ENCODE measurements at regions not wholly inside any gene's neighbourhood (a gene's known extent, or its start where the extent isn't known, plus 50 kb on each side); places are given as distances from the start of the nearest gene placed in this dataset.

GRCh38 chr3:184465883-184466412 is 86.1 kb downstream of the CHRD start:
- H3K36me3 Mint-ChIP-seq = no peaks in the 10 kb centered on the region
- no peak overlapping the region for H3K27ac Mint-ChIP-seq
- peaks cover 4% of the 10 kb centered on the region for H3K27me3 Mint-ChIP-seq
- no peaks in the 10 kb centered on the region for H3K9me3 Mint-ChIP-seq (ENCODE audit: low read depth)
- H3K4me3 Mint-ChIP-seq = no peak overlapping the region
- H3K4me1 Mint-ChIP-seq (ENCODE audit: low read depth) = peaks cover 4% of the 10 kb centered on the region

- no peaks in the 10 kb centered on the region for H3K9me3 Mint-ChIP-seq (ENCODE audit: low read depth)
- H3K4me3 Mint-ChIP-seq = no peak overlapping the region
- H3K27me3 Mint-ChIP-seq = peaks cover 4% of the 10 kb centered on the region
- peaks cover 6% of the 10 kb centered on the region for H3K4me1 Mint-ChIP-seq (ENCODE audit: low read depth)
- H3K27ac Mint-ChIP-seq = no peak overlapping the region
- no peaks in the 10 kb centered on the region for H3K36me3 Mint-ChIP-seq
These were observed 86.6 kb downstream of the CHRD start for GRCh38 chr3:184466413-184466960.

GRCh38 chr3:184467171-184467570 is 87.3 kb downstream of the CHRD start:
- peaks cover 8% of the 10 kb centered on the region for H3K4me1 Mint-ChIP-seq (ENCODE audit: low read depth)
- H3K36me3 Mint-ChIP-seq = no peaks in the 10 kb centered on the region
- no peak overlapping the region for H3K27ac Mint-ChIP-seq
- no peaks in the 10 kb centered on the region for H3K9me3 Mint-ChIP-seq (ENCODE audit: low read depth)
- no peak overlapping the region for H3K4me3 Mint-ChIP-seq
- peaks cover 4% of the 10 kb centered on the region for H3K27me3 Mint-ChIP-seq

GRCh38 chr3:184470551-184470950 is 90.7 kb downstream of the CHRD start:
- H3K4me3 Mint-ChIP-seq = no peak overlapping the region
- H3K36me3 Mint-ChIP-seq = no peaks in the 10 kb centered on the region
- no peak overlapping the region for H3K27ac Mint-ChIP-seq
- H3K27me3 Mint-ChIP-seq = peaks cover 14% of the 10 kb centered on the region
- H3K4me1 Mint-ChIP-seq (ENCODE audit: low read depth) = peaks cover 17% of the 10 kb centered on the region
- H3K9me3 Mint-ChIP-seq (ENCODE audit: low read depth) = no peaks in the 10 kb centered on the region

GRCh38 chr3:184471439-184471838 is 90.1 kb upstream of the EPHB3 start:
- Mint-ChIP-seq H3K4me3 (no peak overlapping the region), H3K27me3 (peaks cover 14% of the 10 kb centered on the region), H3K4me1 (ENCODE audit: low read depth) (peaks cover 17% of the 10 kb centered on the region), H3K9me3 (ENCODE audit: low read depth) (no peaks in the 10 kb centered on the region), H3K36me3 (no peaks in the 10 kb centered on the region), H3K27ac (no peak overlapping the region)

- H3K27me3 Mint-ChIP-seq = peaks cover 16% of the 10 kb centered on the region
- H3K4me3 Mint-ChIP-seq = peak overlapping the region; percentile 49
- H3K9me3 Mint-ChIP-seq (ENCODE audit: low read depth) = no peaks in the 10 kb centered on the region
- H3K27ac Mint-ChIP-seq = no peak overlapping the region
- H3K4me1 Mint-ChIP-seq (ENCODE audit: low read depth) = peaks cover 17% of the 10 kb centered on the region
- no peaks in the 10 kb centered on the region for H3K36me3 Mint-ChIP-seq
These were observed 88.7 kb upstream of the EPHB3 start for GRCh38 chr3:184472723-184473428.

- H3K9me3 Mint-ChIP-seq (ENCODE audit: low read depth) = no peaks in the 10 kb centered on the region
- H3K36me3 Mint-ChIP-seq = no peaks in the 10 kb centered on the region
- H3K4me3 Mint-ChIP-seq = no peak overlapping the region
- peaks cover 17% of the 10 kb centered on the region for H3K4me1 Mint-ChIP-seq (ENCODE audit: low read depth)
- H3K27ac Mint-ChIP-seq = no peak overlapping the region
- H3K27me3 Mint-ChIP-seq = peaks cover 20% of the 10 kb centered on the region
These were observed 86.7 kb upstream of the EPHB3 start for GRCh38 chr3:184474897-184475296.

- H3K4me3 Mint-ChIP-seq = no peak overlapping the region
- H3K36me3 Mint-ChIP-seq = no peaks in the 10 kb centered on the region
- H3K27ac Mint-ChIP-seq = no peak overlapping the region
- peaks cover 6% of the 10 kb centered on the region for H3K4me1 Mint-ChIP-seq (ENCODE audit: low read depth)
- H3K9me3 Mint-ChIP-seq (ENCODE audit: low read depth) = no peaks in the 10 kb centered on the region
- peaks cover 22% of the 10 kb centered on the region for H3K27me3 Mint-ChIP-seq
These were observed 83.6 kb upstream of the EPHB3 start for GRCh38 chr3:184477940-184478339.

- H3K4me1 Mint-ChIP-seq (ENCODE audit: low read depth) = no peaks in the 10 kb centered on the region
- no peak overlapping the region for H3K4me3 Mint-ChIP-seq
- H3K36me3 Mint-ChIP-seq = no peaks in the 10 kb centered on the region
- H3K27me3 Mint-ChIP-seq = peaks cover 18% of the 10 kb centered on the region
- H3K27ac Mint-ChIP-seq = no peak overlapping the region
- no peaks in the 10 kb centered on the region for H3K9me3 Mint-ChIP-seq (ENCODE audit: low read depth)
These were observed 82.0 kb upstream of the EPHB3 start for GRCh38 chr3:184479426-184480126.

- Mint-ChIP-seq H3K27me3 (peaks cover 15% of the 10 kb centered on the region), H3K4me3 (no peak overlapping the region), H3K4me1 (ENCODE audit: low read depth) (no peaks in the 10 kb centered on the region), H3K27ac (no peak overlapping the region), H3K36me3 (no peaks in the 10 kb centered on the region), H3K9me3 (ENCODE audit: low read depth) (no peaks in the 10 kb centered on the region)
These were observed 80.8 kb upstream of the EPHB3 start for GRCh38 chr3:184480831-184481230.

- H3K27me3 Mint-ChIP-seq = peaks cover 13% of the 10 kb centered on the region
- no peaks in the 10 kb centered on the region for H3K9me3 Mint-ChIP-seq (ENCODE audit: low read depth)
- no peaks in the 10 kb centered on the region for H3K4me1 Mint-ChIP-seq (ENCODE audit: low read depth)
- H3K36me3 Mint-ChIP-seq = no peaks in the 10 kb centered on the region
- H3K4me3 Mint-ChIP-seq = no peak overlapping the region
- no peak overlapping the region for H3K27ac Mint-ChIP-seq
These were observed 79.5 kb upstream of the EPHB3 start for GRCh38 chr3:184481984-184482671.

- H3K36me3 Mint-ChIP-seq = no peaks in the 10 kb centered on the region
- no peaks in the 10 kb centered on the region for H3K4me1 Mint-ChIP-seq (ENCODE audit: low read depth)
- no peak overlapping the region for H3K4me3 Mint-ChIP-seq
- no peaks in the 10 kb centered on the region for H3K9me3 Mint-ChIP-seq (ENCODE audit: low read depth)
- no peak overlapping the region for H3K27ac Mint-ChIP-seq
- H3K27me3 Mint-ChIP-seq = peaks cover 11% of the 10 kb centered on the region
These were observed 76.3 kb upstream of the EPHB3 start for GRCh38 chr3:184485241-184485640.

- H3K4me1 Mint-ChIP-seq (ENCODE audit: low read depth) = no peaks in the 10 kb centered on the region
- no peak overlapping the region for H3K27ac Mint-ChIP-seq
- no peaks in the 10 kb centered on the region for H3K36me3 Mint-ChIP-seq
- H3K9me3 Mint-ChIP-seq (ENCODE audit: low read depth) = no peaks in the 10 kb centered on the region
- no peak overlapping the region for H3K4me3 Mint-ChIP-seq
- peaks cover 9% of the 10 kb centered on the region for H3K27me3 Mint-ChIP-seq
These were observed 75.7 kb upstream of the EPHB3 start for GRCh38 chr3:184485906-184486305.

- Mint-ChIP-seq H3K4me1 (ENCODE audit: low read depth) (no peaks in the 10 kb centered on the region), H3K4me3 (no peak overlapping the region), H3K27me3 (peaks cover 9% of the 10 kb centered on the region), H3K27ac (no peak overlapping the region), H3K9me3 (ENCODE audit: low read depth) (no peaks in the 10 kb centered on the region), H3K36me3 (no peaks in the 10 kb centered on the region)
These were observed 75.0 kb upstream of the EPHB3 start for GRCh38 chr3:184486614-184487013.

- Mint-ChIP-seq H3K27me3 (peaks cover 17% of the 10 kb centered on the region), H3K36me3 (no peaks in the 10 kb centered on the region), H3K27ac (no peak overlapping the region), H3K4me1 (ENCODE audit: low read depth) (peaks cover 11% of the 10 kb centered on the region), H3K9me3 (ENCODE audit: low read depth) (no peaks in the 10 kb centered on the region), H3K4me3 (no peak overlapping the region)
These were observed 73.0 kb upstream of the EPHB3 start for GRCh38 chr3:184488577-184488976.

All from activated naive CD8-positive, alpha-beta T cell (primary cell).